GM19238 (cell line): ENCODE measurements at regions not wholly inside any gene's neighbourhood (a gene's known extent, or its start where the extent isn't known, plus 50 kb on each side); places are given as distances from the start of the nearest gene placed in this dataset.
"Not testable (repeated sequence)": the region's sequence is repeated elsewhere in the genome, so short reads cannot be mapped to it uniquely, and the experiment has no call there.

Experiments
- DNase-seq: peaks from one replicate; pipeline ENCODE4 v3.0.0; 2011; ENCODE audit warnings: low spot score; ENCODE audit not compliant: insufficient read length

- DNase-seq, result no peak
Observed at GRCh38 chr7:86372262-86372661, 271.4 kb upstream of the GRM3 start.

GRCh38 chr7:86366946-86367345, 276.8 kb upstream of the GRM3 start:
- DNase-seq, result no peak

GRCh38 chr7:86340407-86340806, 303.3 kb upstream of the GRM3 start:
- DNase-seq, result not testable (repeated sequence)

GRCh38 chr7:86339051-86339450, 304.7 kb upstream of the GRM3 start:
- DNase-seq, result no peak

- DNase-seq, result no peak
Observed at GRCh38 chr7:86328801-86329433, 314.8 kb upstream of the GRM3 start.

- no peak for DNase-seq
Observed at GRCh38 chr7:86326847-86327246, 316.9 kb upstream of the GRM3 start.

- DNase-seq, result no peak
Observed at GRCh38 chr7:86320889-86321288, 322.8 kb upstream of the GRM3 start.

- DNase-seq, result no peak
Observed at GRCh38 chr7:86320341-86320740, 323.4 kb upstream of the GRM3 start.

- no peak for DNase-seq
Observed at GRCh38 chr7:86313842-86314241, 329.9 kb upstream of the GRM3 start.

- no peak for DNase-seq
Observed at GRCh38 chr7:86301301-86301700, 342.4 kb upstream of the GRM3 start.

GRCh38 chr7:86295526-86295925, 348.2 kb upstream of the GRM3 start:
- DNase-seq, result no peak

GRCh38 chr7:86282014-86282682, 361.6 kb upstream of the GRM3 start:
- no peak for DNase-seq

GRCh38 chr7:86280150-86280549, 363.6 kb upstream of the GRM3 start:
- no peak for DNase-seq

GRCh38 chr7:86262781-86263180, 380.9 kb upstream of the GRM3 start:
- DNase-seq, result no peak

- no peak for DNase-seq
Observed at GRCh38 chr7:86257894-86258293, 385.8 kb upstream of the GRM3 start.

GRCh38 chr7:86252406-86252805, 391.3 kb upstream of the GRM3 start:
- no peak for DNase-seq

GRCh38 chr7:86248977-86249376, 394.7 kb upstream of the GRM3 start:
- no peak for DNase-seq

GRCh38 chr7:86243171-86243570, 400.5 kb upstream of the GRM3 start:
- no peak for DNase-seq

GRCh38 chr7:86226191-86226590, 417.5 kb upstream of the GRM3 start:
- no peak for DNase-seq

GRCh38 chr7:86222806-86223205, 420.9 kb upstream of the GRM3 start:
- no peak for DNase-seq

- no peak for DNase-seq
Observed at GRCh38 chr7:86214734-86215133, 429.0 kb upstream of the GRM3 start.

GRCh38 chr7:86212976-86213375, 430.7 kb upstream of the GRM3 start:
- no peak for DNase-seq

- DNase-seq, result no peak
Observed at GRCh38 chr7:86209036-86209435, 434.7 kb upstream of the GRM3 start.
